ENCODE measurements at regions not wholly inside any gene's neighbourhood (a gene's known extent, or its start where the extent isn't known, plus 50 kb on each side); places are given as distances from the start of the nearest gene placed in this dataset.

GRCh38 chr2:71879509-71880184, 268.0 kb downstream of the CYP26B1 start:
- peak in 1 of 2 experiments; percentile 12 for DNase-seq
- TF ChIP-seq GATA1 (IDR thresholded peaks at IDR 0.05; ENCODE audit: low read depth, low read length) = no peak
- no peak for TF ChIP-seq POLR2A (IDR thresholded peaks at IDR 0.05; ENCODE audit: low read length)

DNA sequence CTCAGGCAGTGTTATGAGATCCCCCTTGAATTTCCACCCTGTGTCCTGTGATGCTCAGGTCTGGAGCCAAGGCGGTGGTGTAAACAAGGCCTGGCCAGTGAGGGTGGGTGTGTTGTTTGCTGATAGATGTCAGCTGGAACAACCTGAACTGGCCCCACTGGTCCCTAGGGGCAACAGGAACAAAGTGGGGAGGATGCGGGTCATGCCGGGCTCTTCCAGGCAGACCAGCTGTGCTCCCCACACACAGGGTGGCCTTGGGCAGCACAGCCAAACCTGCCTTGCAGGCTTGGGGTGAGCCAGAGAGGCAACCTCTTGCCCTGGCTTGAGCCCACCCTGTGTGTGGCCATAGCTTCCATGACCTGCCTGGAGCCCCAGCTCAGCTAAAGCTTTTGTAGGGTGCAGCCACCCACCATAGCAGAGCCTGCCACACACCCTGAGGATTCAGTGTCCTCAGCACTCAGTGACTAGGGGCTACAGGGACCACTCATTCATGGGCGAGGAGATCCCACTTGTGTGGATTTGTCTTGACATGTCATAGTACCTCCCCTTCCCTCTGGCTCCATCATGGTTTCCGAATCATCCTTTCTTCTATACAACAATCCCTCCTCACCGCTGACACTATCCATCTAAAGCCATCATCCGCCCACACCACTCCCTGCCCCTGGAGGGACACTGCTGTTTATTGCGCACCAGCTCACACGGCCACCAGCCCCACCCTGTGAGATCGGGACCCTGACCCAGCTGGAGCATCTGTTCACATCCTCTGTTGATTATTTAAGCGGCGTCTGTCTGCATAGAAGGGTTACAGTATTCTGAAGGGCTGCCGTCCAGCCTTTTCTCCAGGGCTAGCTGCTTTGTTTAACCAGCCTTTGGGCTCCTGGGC, 268.8 kb downstream of the CYP26B1 start:
- DNase-seq = no peak
- TF ChIP-seq POLR2A (IDR thresholded peaks at IDR 0.05; ENCODE audit: low read length) = no peak
- no peak for TF ChIP-seq GATA1 (IDR thresholded peaks at IDR 0.05; ENCODE audit: low read depth, low read length)

DNA sequence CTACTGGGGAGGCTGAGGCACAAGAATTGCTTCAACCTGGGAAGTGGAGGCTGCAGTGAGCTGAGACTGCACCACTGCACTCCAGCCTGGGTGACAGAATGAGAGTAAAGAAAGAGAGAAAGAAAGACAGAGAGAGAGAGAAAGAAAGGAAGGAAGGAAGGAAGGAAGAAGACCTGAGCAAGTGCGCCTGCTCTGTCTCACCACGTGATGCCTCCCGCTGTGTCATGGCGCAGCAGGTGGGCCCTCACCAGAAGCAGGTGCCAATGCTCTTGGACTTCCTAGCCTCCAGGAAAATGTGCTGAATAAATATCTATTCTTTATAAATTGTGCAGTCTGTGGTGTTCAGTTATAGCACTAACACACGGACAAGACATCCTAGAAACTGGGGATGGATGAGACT, 270.0 kb downstream of the CYP26B1 start:
- TF ChIP-seq GATA1 (IDR thresholded peaks at IDR 0.05; ENCODE audit: low read depth, low read length) (no peak), POLR2A (IDR thresholded peaks at IDR 0.05; ENCODE audit: low read length) (no peak)
- DNase-seq = no peak

GRCh38 chr2:71876542-71877451, 270.9 kb downstream of the CYP26B1 start:
- DNase-seq = no peak

GRCh38 chr2:71872466-71873051, 275.1 kb downstream of the CYP26B1 start:
- no peak for TF ChIP-seq GATA1 (IDR thresholded peaks at IDR 0.05; ENCODE audit: low read depth, low read length)
- TF ChIP-seq POLR2A (IDR thresholded peaks at IDR 0.05; ENCODE audit: low read length) = no peak
- no peak for DNase-seq

More at GRCh38 chr2:71876542-71877451, 270.9 kb downstream of the CYP26B1 start:
- TF ChIP-seq GATA1 (IDR thresholded peaks at IDR 0.05; ENCODE audit: low read depth, low read length) = no peak
- no peak for TF ChIP-seq POLR2A (IDR thresholded peaks at IDR 0.05; ENCODE audit: low read length)

- DNase-seq = no peak
- TF ChIP-seq GATA1 (IDR thresholded peaks at IDR 0.05; ENCODE audit: low read depth, low read length) = no peak
- no peak for TF ChIP-seq POLR2A (IDR thresholded peaks at IDR 0.05; ENCODE audit: low read length)
Observed at GRCh38 chr2:71865391-71865965, 282.2 kb downstream of the CYP26B1 start.

DNA sequence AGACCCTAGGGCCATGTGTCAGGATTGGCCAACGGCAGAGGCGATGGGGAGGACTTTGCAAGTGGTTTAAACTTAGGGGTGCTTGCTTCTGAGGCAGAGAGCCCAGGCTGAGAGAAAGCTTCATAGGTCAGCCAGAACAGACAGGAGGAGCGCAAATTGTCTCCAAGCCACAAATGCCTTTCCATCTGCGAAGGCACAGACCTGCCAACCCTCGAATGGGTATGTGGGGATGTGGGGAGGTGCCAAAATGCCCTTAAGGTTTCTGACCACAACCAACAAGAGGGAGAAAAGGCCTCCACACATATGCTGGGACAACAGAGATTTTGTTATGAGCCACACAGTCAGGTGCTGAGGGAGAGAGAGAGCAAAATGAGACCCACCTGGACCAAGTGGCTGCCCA, 283.6 kb downstream of the CYP26B1 start:
- DNase-seq = no peak
- TF ChIP-seq POLR2A (IDR thresholded peaks at IDR 0.05; ENCODE audit: low read length) = no peak
- TF ChIP-seq GATA1 (IDR thresholded peaks at IDR 0.05; ENCODE audit: low read depth, low read length) = no peak

- no peak for DNase-seq
- no peak for TF ChIP-seq GATA1 (IDR thresholded peaks at IDR 0.05; ENCODE audit: low read depth, low read length)
- TF ChIP-seq POLR2A (IDR thresholded peaks at IDR 0.05; ENCODE audit: low read length) = no peak
Observed at GRCh38 chr2:71863396-71863795, 284.3 kb downstream of the CYP26B1 start.

DNA sequence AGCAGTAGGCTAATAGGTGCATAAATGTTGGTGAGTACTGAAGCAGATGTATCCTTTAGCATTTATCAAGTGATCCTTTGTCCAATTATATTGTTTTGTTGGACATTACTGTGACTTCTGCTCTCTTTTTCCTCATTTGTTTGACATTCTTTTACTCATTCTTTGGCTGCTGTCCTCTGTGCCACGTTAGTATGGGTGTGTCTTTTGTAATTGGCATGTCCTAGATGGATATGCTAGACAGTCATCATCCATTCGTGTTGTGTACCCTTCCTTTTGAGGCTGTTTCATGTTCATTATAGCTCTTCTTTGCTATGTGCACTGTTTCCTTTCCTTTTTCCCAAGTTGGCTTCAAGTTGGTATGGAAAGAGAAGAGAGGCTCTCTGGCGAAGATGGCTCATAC, 284.7 kb downstream of the CYP26B1 start:
- DNase-seq = no peak
- no peak for TF ChIP-seq GATA1 (IDR thresholded peaks at IDR 0.05; ENCODE audit: low read depth, low read length)
- TF ChIP-seq POLR2A (IDR thresholded peaks at IDR 0.05; ENCODE audit: low read length) = no peak

DNA sequence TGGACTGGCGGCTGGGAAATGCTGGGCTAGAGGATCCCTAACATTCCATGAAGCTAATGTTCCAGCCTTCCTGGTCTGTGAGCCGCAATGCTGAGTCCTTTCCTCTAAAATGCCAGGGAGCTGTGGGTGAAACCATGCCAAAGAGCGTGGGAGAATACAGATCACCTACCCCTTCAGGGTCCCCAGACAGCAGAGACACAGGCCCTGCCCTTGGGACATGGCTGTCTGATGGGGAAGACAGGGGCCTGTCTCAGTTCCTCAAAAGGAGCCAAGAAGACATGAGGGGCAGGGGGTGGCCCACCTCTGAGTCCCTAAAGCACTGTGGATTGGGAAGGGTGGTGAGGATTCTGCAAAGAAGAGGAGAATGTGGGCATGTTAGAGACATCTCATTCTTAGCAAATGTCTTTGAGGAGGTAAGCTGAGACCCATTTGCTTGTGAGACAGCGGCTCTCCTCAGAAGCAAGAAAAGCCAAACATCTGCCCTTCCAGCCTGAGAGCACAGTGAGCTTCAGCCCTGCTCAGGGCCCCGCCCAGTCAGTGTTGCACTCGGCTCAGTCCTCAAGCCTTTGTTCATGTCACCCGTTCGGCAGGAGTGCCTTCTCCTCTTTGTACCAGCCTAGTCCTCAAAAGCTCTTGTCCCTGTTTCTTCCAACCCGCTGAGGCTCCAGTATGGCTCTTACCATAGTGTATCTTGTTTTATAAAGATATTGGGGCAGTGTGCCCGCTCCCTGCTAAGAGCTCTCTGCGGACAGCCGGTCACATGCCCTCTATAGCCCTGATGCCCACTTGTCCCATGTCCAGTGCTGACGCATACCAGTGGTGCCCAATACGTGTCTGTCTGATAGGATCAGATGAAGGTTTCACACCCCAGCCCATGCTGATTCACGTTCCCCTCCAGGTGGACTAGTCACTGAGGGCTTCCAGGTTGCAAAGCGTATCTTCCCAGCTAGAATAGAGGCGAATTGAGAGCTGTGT, 286.2 kb downstream of the CYP26B1 start:
- TF ChIP-seq POLR2A (IDR thresholded peaks at IDR 0.05; ENCODE audit: low read length) (no peak), GATA1 (IDR thresholded peaks at IDR 0.05; ENCODE audit: low read depth, low read length) (no peak)
- DNase-seq = no peak

DNA sequence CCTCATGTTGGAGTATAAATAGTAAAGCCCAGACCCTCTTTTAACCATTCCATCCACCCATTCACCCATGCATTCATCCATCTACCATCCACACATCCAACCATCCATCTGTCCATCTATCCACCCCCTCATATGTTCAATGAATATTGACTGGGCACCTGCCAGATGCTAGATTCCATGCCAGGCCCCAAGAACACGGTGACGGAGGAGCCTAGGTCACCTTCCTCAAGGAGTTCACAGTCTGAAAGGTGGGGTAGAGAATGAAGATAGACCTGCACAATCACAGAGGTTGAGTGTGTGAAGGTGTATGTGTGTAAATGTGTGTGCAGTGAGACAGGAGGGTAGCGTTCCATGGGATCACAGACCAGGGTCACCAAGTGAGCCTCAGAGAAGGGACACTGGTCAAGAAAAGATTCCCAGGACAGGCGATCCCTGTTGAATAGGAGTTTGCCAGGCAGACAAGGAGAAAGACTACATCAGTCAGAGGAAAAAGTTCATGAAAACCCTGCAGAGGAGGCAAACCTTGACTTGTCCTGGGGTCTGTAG, 287.2 kb downstream of the CYP26B1 start:
- DNase-seq = no peak
- no peak for TF ChIP-seq GATA1 (IDR thresholded peaks at IDR 0.05; ENCODE audit: low read depth, low read length)
